HG03108 (cell line): ENCODE measurements at regions not wholly inside any gene's neighbourhood (a gene's known extent, or its start where the extent isn't known, plus 50 kb on each side); places are given as distances from the start of the nearest gene placed in this dataset.

Source experiments
- ATAC-seq: cut with Tn5 transposase; IDR thresholded peaks from one replicate; pipeline ENCODE4 v1.9.1; 2021; ENCODE audit warnings: moderate library complexity; ENCODE audit not compliant: unreplicated experiment

DNA sequence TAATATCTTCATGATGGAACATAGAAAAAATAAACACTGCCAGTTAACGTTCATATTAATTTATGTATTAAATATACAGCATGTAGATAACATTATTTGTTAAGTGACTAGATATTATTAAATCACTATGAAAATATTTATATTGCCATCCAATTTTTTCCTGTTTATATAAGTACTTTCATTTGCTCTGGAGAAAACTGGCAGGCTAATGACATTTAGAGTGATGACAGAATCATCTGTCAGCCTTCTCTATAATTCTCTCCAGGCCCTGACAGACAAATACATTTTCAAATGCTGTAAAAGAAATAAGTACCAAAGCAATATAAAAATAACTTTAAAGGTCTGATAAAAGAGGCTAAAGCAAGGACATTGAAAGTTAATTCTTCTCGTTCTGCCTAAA, 2556.7 kb upstream of the PCDH20 start:
- no peak for ATAC-seq

DNA sequence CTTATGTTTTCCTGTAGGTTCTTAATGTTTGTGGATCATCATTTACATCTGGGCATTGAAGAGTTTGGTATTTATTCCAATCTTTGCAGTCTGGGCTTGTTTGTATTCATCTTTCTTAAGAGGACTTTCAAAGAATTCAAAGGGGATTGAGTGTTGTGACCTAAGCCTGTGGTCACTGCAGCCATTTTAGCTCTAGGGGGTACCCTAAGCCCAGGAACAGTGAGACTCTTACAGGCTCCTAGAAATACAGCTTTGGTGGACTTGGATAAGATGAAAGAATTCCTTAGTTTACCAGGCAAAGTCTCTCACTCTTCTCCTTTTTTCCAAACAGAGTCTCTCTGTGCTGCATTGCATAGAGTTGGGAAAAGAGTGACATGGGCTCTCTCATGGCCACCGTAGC, 2539.0 kb upstream of the PCDH20 start:
- ATAC-seq, result no peak

DNA sequence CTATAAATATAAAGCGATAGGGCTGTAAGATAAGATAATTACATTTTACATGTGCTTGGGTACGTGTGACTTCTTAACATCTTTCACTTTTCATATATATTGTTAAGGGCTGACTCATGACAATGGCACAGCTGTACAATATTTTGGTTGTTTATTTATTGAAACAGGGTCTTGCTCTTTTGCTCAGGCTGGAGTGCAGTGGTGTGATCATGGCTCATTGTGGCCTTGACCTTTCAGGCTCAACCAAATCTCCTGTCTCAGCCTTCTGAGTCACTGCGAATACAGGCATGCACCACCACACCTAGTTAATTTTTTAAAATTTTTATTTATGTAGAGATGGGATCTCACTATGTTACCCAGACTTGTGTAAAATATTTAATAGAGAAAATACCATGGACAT, 2532.4 kb upstream of the PCDH20 start:
- ATAC-seq, result no peak

DNA sequence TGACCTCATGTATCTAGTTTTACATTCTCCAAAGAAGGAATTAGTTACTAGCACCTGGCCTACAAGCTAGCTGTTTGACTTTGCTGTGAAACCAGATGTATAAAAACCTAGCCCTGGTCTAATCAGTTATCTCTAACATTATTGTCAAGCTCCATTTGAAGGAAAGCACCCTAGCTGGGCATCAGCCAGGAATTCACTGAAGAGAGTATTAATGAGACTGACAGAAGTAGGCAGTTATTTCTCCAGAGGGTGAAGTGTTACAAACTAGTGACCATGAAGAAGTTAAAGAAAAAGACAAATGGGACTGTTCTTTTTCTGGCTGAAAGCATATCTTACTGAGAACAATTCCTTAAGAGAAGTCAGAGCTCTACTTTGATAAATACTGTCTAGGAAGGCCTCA, 2529.3 kb upstream of the PCDH20 start:
- no peak for ATAC-seq

DNA sequence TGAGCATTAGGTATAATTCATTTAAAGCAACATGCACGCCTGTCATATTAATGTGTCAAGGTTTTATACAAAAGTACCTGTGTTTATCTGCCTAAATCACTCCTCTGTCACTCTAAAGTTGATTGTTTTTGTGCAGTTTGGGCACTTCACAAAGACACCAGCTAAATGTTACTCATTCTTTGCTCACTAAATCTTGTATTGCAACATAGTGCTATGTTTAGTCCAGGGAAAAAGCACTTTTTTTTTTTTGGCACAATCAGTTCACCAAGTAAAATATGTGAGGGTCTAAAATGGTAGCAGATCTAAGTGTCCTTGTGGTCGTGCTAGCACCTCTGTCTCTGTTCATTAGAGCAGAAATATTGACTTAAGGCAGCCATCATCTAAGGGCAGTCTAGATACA, 2526.7 kb upstream of the PCDH20 start:
- ATAC-seq, result no peak

DNA sequence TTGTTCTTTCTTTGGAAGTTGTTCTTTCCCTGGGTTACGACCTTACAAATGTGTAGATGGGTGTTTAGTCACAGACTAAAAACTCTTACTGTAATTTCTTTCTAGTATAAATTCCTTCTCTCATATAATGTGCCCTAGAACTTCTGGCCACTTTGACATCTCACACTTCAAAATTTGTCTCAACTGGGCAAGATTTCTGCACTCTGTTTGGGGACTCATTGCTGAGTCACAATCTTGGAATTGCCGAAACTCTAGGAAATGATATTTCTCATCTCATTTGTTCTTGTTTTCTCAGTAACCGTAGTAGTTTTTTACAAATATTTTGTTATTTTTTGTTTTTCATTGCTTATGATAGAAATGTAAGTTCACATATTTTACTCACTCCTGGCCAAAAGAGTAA, 2523.2 kb upstream of the PCDH20 start:
- ATAC-seq, result no peak

DNA sequence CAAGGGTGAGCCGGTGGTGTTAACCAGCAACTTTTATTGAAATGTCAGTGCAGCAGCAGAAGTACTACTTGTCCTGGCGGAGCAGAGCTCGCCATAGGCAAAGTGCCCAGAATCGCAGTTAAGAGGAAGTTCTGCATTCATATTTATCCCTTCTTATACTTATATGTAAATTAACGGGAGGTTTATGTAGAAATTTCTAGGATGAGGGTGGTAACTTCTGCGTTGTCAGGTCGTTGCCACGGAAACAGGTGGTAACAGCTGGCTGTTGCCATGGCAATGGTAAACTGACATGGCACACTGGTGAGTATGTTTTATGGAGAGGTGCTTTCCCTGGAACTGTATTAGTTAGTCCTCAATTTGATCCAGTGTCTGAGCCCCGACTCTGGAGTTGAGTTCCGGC, 2494.9 kb upstream of the PCDH20 start:
- no peak for ATAC-seq

DNA sequence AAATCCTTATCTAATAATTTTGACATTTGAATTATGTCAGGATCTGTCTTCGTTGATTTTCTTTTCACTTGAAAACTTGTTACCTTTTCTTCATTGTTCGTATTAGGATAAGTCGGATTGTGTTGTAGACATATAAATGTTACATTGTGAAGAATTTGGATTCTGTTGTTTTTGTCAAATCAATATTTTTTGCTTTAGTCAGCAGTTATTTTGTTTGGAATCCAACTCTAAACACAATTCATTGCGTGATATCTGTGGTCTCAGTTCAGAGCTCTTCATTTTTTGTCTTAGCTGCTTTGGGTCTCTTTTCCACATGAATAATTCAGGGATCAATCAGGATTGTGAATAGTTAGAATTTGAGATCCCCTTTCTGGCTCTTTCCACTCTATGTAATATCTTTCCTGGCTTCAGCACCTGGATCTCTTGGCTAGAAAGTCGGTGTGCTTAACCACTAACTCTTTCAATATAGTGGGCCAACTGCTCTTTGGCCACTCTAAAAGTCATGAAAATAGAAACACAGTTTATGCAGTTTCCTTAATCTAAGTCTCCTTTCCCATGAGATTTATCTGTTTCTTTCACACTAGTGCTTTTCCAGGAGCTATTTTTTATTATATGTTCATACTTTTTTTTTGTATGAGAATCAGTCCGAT, 2494.2 kb upstream of the PCDH20 start:
- no peak for ATAC-seq

DNA sequence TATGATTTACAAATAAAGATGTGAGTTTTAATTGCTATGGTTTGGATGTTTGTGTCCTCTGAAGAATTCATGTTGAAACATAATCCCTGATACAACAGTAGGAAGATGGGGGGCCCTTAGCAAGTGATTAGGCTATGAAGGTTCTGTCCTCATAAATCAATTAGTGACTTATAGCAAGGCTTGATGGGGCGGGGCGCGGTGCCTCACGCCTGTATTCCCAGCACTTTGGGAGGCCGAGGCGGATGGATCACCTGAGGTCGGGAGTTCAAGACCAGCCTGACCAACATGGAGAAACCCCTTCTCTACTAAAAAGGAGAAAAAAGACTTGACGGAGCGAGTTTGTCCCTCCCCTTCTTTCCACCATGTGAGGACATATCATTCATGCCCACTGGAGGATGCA, 2486.5 kb upstream of the PCDH20 start:
- no peak for ATAC-seq

DNA sequence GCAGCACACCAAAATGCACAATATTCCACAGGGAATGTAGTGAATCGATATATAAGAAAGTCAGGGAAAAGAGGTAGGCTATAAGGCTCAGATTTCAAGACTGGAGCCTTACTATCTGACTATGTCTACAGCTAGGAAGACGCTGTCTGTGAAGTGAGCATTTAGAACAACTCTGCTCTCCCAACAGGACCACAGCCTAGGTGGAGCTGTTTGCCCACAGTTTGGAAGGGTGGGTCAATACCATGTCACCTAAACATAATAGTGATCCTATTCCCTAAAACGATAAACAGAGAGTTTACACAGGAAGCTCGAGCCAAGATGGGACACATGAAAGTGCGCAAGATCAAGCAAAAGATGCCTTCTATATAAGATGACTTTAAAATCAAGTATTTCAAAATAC, 2486.0 kb upstream of the PCDH20 start:
- no peak for ATAC-seq

DNA sequence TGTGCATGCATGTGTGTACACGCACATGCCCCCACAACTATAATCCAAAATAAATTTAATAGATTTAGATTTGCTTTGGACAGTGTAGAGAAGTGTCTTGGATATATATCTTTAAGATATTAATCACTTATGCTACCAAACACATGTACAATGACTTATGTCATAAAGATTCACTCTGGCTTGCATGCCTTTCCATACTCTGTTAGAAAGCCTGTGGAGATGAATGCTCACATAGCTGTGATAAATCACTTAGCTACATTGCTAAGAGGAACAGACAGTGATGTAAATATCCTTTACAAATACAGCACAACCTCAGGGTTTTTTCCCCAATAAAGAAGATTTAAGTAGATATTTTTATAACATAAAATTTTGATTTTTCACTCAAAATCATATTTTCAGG, 2484.8 kb upstream of the PCDH20 start:
- ATAC-seq, result no peak

DNA sequence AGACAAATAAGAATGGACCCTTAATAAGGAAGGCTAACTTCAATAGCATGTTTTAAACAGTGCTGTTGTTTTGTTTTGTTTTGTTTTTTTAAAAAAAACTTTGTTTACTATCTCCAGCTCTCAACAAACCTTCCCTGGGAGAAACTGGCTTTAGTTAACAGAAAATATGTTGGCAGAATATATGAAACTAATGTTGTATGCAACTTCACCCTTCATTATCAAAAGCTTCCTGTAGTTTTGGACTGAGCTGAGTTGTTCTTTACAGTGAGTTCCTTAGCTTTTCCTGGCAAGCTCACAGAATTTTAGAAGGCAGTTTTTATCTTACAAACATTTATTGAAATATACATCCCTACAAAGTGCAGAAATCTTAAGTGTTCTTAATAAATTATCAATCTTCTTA, 2480.7 kb upstream of the PCDH20 start:
- no peak for ATAC-seq

DNA sequence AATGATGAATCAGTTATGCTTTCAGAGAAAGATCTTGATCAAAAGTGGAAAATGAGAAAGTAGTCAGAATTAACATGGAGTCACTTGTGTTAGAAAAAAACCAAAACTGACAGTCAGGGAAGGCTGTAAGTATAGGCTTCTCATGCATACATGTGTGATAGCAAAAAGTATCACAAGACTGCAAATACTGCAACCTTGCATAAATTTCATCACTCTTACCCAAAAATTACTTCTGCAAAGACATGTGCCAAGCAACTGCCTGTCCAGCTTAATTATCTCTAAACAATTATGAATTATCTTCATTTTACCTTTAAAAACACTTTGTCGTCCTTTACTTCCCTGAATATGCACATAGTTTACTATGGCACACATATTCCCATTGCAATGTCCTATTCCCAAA, 2466.4 kb upstream of the PCDH20 start:
- no peak for ATAC-seq

DNA sequence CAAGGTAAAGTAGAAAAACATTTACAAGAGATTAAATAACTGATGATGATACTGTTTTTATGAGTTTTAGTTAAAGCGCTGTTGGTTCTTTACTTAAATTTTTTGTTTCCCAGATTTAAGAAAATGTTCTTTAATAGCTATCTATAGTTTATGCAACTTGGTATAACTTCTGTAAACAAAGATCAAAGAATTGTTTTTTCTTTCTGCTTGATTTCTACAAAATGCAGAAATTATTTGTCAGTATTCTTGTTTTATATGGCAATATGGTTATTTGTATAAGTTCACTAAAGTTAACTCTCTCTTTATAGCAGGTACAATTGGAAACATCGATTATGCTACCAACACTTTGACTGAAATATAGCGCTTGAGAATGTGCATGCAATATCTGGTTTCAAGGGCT, 2465.1 kb upstream of the PCDH20 start:
- ATAC-seq, result no peak

DNA sequence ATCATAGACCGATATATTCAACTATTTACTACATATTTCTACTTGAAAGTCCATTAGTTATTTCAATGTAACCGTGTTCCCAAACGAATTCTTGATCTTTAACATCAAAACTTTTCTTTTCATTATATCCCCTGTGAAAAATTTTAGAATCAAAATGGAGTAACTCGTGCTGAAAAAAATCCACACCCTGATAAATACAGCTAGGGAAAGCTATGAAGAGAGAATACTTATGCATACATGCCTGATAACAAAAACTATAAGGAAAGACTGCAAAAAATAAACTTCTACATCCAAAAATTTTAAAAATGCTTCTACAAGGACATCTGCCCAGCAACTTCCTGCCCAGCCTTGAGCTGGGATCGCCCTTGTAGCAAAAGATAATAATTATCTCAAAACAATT, 2458.3 kb upstream of the PCDH20 start:
- no peak for ATAC-seq

DNA sequence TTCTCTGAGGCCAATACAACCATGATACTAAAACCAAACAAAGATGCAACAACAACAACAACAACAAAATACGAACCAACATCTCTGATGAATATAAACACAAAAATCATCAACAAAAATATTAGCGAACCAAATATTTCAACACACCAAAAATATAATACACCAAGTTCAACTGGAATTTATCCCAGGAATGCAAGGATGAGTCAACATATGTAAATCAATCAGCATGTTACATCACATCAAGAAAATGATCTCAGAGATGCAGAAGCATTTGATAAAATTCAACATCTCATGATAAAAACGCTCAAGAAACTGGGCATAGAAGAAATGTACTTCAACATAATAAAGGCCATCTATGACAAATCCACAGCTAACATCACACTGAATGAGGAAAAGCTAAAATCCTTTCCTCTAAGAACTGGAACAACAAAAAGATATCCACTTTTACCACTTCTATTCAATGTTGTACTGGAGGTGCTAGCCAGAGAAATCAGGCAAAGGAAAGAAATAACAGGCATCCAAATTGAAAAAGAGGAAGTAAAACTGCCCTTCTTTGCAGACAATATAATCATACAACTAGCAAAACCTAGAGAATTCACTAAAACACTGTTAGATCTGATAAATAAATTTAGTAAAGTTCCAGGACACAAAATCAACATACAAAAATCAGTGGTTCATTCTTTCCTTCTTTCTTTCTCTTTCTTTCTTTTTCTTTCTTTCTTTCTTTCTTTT, 2448.7 kb upstream of the PCDH20 start:
- no peak for ATAC-seq

DNA sequence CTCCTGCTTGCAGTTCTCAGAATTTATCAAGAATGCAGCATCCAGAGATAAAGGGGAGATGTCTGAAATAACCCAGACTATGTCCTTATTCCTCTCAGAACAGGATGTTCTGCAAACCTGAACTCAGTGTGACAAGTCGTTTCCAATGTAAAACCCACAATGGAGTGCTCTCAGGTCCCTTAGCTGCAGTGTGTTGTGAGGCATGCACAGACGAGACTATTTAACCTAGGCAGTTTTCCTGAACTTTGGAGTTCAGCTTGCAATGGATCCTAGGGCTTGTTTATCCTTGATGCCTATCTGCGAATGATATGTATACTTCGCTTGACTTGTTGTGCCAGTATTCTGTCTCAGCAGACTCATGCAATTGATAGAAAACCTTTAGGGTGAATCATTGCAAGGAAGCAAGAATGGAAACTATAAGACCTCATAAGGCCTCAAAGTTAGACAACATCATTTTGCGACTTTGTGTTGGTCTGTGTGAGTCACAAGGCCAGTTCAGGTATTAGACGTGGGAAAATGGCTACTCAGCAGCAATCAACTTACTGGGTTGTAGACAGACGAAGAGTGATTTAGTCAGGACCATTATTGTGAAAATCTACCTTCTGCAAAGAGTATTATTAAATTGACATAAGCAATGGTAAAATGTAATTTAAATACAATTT, 2439.9 kb upstream of the PCDH20 start:
- ATAC-seq, result no peak

DNA sequence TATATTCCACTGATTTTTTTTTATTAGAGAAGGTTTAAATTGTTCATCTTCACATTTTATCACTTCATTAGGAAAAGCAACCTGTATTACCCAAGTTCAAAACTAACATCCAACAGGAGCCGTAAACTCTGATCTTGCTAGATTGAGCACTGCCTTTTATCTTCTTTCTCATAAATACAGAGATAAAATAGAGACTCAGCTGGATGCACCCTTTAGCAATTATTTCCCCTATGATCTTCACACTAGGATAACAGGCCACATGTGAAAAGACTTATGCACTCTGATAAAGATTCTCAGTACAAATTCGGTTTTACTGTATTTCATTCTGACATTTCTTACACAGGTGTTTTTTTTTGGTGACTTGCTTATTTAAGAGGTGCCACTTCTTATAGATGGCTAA, 2438.2 kb upstream of the PCDH20 start:
- no peak for ATAC-seq

DNA sequence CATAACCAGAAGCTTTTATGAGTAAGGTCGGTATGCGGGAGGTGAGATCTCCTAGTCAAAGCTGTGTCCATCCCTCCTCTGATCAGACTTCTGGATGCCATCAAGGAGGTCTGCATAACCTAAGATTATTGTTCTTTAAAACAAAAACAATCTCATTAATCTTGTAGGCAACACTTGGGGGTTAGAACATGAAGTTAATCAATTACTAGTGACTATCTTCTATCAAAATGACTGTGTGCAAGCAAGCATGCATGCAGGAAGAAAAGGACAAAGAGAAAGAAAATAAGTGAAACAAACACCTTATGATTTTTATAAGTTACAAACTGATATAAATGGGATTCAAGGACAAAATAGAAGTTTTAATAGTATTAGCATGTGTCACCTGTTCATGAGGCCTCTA, 2435.9 kb upstream of the PCDH20 start:
- no peak for ATAC-seq

DNA sequence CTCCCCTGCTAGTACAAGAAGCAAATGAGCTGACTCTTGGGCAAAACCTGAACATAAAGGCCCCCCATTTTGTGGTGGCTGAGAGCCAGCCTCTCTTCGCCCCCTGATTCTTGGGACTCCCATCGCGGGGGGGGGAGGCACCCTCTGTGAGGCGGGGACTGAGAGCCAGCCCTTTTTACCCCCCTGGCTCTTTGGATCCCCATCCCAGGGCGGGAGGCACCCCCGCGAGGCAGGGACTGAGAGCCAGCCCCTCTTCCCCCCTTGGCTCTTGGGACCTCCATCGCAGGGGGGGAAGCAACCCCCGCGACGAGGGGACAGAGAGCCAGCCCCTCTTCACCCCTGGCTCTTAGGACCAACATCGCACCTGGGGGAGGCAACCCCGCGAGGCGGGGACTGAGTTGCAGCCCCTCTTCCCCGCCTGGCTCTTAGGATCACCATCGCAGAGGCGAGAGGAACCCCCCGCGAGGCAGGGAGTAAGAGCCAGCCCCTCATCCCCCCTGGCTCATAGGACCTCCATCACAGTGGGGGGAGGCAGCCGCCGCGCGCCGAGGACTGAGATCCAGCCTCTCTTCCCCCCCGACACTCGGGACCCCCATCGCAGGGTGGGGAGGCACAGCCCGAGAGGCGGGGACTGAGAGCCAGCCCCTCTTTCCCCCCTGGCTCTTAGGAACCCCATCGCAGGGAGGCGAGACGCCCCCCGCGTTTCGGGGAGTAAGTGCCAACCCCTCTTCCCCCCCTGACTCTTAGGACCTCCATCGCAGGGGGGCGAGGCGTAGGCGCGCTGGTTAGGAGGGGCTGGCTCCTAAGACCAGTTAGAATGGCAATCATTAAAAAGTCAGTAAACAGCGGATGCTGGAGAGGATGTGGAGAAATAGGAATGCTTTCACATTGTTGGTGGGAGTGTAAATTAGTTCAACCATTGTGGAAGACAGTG, 2428.4 kb upstream of the PCDH20 start:
- no peak for ATAC-seq

DNA sequence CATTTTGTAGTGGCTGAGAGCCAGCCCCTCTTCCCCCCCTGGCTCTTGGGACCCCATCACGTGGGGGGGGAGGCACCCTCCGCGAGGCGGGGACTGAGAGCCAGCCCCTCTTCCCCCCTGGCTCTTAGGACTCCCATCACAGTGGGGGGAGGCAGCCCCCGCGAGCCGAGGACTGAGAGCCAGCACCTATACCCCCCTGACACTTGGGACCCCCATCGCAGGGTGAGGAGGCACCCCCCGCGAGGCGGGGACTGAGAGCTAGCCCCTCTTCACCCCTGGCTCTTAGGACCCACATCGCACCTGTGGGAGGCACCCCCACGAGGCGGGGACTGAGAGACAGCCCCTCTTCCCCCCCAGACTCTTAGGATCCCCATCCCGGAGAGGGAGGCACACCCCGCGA, 2426.5 kb upstream of the PCDH20 start:
- ATAC-seq, result no peak
